COLO668 (cell line): ENCODE measurements at regions not wholly inside any gene's neighbourhood (a gene's known extent, or its start where the extent isn't known, plus 50 kb on each side); places are given as distances from the start of the nearest gene placed in this dataset.
"Not testable (repeated sequence)": the region's sequence is repeated elsewhere in the genome, so short reads cannot be mapped to it uniquely, and the experiment has no call there.

Source experiments
- DNase-seq: peaks from one replicate; lab custom pipeline; 2025; ENCODE audit not compliant: unreplicated experiment; lab: John Stamatoyannopoulos, UW

DNA sequence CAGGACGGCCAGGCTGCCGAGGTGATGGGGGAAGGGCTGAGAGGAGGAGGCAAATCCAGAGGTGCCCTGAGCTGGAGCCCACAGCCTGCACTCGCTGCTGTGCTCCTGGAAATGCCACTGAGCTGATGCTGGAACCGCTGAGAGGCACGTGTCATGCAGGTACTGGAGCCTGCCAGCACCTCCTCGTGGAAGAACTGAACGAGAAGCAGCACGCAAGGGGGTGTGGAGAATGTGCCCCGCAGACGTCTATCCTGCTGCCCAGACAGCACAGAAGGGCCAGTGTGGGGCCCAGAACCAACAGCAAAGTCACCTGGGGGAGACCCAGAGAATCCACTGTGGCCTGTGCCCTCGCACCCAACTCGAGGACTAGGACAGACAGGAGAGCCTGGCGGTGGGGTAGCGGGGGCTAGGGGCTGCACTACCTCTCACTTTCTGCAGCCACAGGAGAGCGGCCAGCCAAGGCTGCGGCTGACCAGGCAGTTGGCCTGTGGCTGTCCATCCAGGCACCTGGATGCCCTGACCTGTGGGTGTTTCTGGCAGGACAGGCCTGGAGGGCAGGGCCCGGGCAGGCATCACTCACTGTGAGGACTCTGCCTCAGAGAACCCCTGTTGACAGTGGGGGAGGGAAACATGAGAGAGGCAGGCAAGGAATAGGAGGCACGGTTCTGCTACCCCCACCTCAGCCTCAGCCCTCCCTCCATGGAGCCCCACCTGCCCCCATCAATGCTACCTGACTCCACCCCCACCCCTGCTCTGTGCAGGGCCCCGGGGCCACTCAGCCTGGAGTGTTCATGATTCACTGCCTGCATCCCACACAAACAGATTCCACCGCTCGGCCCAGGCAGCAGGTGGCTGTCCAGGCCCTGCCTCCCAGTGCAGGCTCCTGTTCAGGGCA, 213.1 kb downstream of the TBC1D2B start:
- no peak for DNase-seq

DNA sequence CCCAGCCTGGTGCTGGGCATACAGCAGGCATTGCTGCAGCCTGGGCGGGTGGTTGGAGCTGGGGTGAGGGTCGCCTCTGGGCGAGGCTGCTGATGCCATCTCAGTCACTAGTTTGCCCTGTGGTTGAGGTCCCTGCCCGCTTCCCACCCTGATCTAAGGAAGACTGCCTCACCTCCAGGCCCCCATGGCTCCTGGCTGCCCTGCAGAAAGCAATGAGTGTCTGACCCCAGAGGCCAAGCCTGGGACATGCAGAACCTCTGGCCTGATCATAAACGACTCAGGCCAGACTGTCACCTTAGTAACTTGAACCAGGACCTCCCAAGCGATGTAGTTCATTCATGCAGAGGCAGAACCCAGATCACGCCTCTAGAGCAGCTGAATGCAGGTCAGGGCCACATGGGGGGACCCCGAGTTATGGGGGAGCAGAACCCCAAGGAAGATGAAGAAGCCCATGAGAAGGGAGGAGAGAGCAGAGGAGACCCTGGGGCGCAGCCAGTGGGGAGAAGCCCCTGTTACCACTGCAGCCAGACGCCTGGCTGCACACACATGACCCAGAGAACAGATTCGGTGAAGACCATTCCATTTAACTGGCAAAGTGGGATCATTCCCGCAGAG, 213.9 kb downstream of the TBC1D2B start:
- DNase-seq = no peak

DNA sequence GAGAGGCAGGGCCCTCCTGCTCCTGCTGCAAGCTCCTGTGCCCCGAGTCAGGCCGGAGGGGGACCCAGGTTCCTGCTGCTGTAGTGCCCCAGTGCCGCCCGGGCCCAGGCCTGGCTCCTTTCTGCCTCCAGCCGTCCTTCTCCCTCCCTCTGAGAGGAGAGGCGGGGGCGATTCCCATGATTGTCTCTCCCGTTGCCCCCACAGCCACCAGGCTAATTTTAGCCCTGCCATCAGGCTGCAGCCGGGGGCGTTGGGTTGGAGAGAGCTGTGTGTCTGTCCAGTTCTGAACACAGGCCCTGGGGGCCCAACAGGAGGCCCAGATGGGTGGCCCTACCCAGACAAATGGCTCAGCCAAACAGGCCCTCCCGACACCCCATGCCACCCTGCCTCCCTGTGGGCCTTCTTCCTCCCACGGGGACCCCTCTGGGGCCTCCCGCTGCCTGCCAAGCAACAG, 214.8 kb downstream of the TBC1D2B start:
- no peak for DNase-seq

DNA sequence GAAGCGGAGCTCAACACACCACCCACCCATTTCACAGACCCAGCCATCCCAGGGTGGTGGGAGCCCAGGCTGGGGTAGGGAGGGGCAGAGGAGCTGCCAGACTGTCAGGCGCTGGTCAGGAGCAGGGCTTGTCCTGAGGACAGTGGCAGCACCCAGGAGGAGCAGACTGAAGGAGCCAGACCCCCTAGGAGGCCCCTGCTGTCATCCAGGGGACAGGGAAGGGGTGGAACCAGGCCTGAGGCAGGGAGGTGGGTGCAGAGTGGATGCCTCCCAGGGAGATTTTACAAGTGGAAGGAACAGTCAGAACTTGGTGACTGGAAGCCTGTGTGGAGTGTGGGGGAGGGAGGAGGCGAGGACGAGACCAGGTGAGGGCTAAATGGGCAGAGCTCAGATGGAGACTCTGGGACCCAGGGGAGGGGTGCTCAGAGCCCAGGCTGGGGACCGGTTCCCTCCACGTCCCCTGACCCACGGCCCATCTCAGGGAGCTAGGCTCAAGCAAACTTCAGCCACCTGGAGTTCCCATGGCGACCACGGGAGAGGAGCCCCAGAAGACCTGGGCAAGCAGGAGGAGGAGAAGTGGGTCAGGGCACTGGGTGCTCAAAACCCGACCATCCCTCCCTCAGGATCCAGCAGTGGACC, 215.4 kb downstream of the TBC1D2B start:
- not testable (repeated sequence) for DNase-seq

DNA sequence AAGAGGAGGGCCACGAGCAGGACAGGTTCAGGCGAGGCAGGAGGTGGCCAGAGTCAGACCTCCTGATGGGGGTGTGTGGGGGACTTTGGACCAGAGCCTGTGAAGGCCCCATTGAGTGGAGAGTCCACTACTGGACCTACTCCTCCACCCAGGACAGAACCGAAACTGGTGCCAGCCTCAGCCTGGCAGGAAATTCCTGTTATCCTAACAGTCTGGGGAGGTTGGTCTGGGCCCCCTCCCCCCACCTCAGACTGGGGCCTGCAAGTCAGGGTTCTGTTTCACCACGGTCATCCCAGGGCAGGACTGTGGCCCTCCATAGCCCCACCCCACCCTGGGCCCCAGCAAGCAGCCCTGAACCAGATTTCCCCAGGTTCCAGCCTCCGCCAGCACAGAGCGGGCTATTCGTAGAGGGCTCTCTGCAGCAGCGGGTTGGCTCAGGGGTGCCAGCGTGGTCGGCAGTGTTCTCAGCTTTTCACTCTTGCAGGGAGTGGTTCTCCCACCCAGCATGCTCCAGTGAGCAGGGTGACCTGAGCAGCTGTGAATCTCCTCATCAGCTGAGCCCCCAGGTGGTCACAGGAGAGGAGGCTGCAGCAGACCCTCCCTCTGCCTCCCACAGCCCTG, 217.3 kb downstream of the TBC1D2B start:
- no peak for DNase-seq

DNA sequence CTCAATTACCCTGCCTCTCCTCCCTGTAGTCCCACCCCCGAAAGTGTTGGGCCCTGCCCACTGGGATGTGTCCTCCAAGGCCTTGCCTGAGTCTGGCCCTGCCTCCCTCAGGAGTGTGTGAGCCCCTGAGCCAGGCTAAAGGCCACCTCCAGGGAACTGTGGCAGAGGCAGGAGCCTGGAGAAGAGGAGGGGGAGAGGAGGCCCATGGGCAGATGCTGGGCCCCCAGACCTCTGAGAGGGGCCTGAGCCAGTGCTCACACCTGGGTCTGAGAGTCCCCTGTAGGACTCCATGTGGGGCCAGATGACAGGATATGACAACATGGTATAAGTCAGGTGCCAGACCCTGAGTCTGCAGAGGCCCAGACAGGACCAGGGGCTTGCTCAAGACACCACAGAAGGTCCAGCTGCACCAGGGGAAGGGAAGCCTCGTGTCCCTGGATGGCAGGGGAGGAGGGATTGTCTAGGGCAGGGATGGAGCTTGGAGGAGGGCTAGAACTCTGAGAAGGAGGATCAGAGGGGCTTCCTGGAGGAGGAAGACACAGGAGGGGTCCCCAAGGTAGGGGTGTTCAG, 217.9 kb downstream of the TBC1D2B start:
- DNase-seq = no peak

DNA sequence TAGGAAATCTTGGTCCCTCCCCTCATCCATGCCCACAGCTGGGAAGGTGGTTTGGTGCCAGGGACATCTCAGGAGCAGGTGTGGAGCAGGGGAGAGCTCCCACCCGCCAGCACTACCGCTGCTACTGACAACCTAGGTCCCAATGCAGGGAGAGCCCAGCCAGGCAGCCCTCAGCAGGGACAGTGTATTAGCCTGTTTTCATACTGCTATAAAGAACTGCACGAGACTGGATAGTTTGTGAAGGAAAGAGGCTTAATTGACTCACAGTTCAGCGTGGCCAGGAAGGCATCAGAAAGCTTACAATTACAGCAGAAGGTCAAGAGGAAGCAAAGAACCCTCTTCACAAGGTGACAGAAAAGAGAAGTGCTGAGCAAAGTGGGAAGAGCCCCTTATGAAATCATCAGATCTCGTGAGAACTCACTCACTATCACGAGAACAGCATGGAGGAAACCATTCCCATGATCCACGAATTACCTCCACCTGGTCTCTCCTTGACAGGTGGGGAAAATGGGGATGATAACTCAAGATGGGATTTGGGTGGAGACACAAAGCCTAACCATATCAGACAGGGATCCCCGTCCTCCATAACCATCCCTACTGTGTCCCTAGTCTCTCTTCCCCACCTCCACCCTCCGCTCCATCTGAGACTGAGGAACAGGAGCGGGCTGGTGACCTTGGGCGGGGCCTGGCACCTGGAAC, 218.6 kb downstream of the TBC1D2B start:
- DNase-seq = no peak

DNA sequence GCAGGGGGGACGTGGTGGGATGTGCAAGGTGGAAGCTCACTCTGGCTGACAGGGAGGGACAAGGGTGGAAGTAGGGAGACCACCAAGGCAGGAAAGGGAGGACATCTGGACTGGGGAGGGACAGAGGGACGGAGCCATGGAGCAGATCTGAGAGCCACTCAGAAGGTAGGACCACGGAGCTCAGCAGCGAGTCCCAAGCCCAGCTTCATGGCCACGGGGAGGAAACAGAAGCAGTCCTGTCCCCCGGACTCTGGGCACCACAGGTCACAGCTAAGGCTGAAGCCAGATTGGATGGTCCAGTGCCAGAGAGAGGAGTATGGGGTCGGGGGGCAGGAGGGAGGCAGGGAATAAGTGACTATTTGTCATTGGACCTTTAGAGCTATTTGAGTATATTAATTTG, 220.1 kb downstream of the TBC1D2B start:
- no peak for DNase-seq

DNA sequence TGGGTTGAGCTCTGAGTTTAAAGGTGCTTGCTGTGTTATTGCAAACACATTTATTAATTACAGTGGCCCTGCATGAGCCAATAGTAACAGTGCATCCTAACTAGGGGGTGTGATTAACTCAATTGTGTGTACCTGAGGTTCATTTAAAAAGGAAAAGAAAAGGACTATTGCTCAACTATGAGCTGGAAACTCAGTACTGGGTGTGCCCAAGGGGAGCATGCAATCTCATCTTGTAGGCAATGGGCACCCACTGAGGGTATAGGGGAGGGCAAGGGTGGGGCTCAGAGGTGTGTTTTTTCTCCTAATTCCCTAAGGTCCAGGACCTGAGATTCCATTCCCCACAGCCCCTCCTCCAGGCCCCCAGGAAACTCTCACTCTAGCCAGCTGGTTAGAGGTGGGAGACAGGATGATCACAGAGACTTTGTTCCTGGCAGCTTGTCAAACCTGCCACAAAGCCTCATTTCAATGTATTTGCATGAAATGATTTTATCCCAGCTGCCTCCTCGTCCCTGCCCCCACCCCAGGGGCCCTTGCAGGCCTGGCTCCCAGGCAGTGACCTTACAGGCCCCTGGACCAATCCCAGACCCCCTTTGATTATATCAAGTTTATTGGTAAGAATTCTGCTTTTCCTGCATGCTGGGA, 220.7 kb downstream of the TBC1D2B start:
- no peak for DNase-seq

DNA sequence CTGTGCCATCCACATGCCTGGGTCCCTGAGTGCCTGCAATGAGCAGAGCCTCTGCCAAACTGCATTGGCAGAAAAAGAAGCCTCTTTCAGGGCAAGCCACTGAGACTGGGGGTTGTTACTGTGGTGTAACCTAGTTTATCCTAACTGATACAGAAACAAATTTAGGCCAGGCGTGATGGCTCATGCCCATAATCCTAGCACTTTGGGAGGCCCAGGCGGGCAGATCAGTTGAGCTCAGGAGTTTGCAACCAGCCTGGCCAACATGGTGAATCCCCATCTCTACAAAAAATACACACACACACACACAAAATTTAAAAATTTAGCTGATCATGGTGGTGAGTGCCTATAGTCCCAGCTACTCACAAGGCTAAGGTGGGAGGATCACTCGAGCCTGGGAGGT, 221.6 kb downstream of the TBC1D2B start:
- no peak for DNase-seq

DNA sequence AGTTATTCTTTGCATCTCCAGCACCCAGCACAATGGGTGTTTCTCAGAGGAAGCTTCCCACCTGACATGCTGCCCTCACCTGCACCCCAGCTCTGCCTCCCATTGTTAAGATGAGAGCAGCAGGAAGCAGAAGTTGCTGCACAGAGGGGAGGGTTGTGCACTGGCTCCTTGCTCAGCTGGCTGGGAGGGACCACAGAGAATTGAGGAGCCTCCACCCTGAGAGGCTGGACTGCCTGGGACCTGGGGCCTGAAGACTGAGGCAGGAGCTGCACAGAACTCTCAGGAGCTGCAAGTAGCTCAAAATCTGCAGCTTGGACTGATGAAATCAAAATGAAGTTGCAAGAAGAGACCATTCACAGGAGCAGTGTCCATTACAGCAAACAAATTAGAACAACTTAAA, 222.3 kb upstream of the LINGO1 start:
- DNase-seq = no peak

DNA sequence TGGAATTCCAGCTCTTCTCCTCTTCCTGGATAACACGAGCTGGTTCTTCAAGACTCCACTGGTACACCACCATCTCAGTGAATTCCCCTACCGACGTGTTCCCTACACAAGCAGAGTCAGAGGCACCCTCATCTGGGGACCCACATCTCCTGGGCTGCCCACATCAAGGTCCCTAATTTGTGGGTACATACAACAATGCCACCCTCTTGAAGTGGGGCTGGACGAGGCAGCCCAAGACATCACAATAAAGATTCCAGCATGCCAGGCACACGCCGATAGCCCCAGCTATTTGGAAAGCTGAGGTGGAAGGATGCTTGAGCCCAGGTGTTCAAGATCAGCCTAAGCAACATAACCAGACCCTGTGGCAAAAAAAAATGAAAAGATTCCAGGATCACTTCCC, 221.2 kb upstream of the LINGO1 start:
- no peak for DNase-seq

DNA sequence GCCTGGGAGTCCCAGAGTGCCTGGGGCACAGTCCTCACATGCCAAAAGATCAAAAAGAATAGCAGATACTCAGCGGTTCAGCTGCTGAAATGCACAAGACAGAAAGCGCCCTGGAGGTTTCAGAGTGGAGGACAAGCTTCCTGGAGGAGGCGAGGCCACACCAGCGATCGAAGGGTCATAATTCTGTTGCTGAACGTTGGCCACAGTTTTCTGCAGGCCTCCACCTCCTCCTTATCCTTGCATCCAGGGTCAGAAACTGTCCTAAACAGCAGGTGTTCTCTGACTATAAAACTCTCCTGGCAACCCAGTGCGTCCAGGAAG, 220.3 kb upstream of the LINGO1 start:
- no peak for DNase-seq

DNA sequence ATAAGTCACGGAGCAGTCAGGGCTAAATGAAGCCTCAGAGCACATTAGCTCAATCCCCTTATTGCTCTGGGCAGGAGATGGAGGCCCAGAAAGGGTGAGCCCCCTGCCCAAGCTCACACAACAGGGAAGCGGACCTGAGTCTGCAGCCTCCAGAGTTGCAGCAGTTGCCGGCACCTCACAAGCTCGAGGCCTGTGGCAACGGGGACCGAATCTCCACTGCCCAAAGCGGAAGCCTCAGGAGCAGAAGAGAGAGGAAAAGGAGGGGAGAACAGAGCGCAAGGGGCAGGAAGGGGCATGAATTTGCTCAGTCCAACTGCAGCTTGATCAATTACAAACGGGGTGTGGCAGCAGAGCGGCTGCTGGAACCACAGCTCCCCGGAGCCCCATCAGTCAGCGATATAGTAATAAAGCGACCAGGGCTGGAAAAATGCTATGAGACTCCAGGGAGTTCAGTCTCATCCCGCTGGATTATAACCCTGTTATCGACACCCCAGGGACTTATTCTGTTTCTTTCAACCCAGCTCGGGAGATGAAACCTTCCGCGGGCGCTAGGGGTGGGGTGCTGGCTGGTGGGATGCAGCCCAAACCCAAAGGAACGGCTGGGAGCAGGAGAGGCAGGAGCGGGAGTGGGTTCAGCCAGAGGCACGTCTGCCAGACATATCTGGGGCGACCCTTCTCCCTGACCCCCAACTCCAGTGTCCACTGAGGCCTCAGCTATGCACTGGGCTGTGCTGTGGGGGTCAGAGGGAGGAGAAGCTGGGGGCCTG, 219.7 kb upstream of the LINGO1 start:
- DNase-seq = no peak

DNA sequence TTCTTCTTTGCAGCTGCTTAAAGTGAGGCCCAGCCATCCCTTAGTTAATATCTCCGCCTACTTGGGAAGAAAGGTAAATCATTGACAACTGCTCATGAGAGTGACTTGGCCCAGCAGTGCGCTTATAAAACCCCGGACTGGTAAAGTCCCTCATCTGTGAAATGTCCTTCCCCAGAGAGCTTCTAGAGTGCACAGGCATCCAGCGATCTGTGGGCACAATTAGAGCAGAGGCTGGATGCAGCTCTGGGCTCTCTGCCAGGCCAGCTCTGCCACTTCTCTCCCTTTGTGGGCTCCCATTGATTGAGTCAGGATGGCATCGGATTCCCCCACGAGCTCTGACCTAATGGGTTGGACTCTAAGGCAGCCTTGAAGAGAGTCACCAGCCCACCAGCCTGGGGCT, 219.0 kb upstream of the LINGO1 start:
- no peak for DNase-seq

DNA sequence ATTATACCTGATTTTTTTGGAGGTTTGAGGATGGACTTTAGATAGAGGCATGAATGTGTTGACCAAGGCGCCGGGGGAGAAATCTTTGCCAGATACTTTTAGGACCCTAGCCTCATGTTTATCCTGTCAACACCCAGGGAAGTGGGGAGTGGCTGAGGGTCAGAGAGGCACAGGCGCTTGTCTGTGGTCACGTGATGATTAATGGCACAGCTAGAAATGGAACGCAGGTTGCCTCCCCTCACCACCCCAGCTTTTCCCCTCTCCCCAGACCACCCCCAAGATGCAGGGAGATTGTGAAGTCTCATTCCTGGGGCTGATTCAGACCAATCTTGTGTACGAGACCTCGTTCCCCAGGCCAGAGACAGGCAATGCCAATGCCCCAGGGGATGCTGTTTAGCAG, 218.4 kb upstream of the LINGO1 start:
- no peak for DNase-seq

DNA sequence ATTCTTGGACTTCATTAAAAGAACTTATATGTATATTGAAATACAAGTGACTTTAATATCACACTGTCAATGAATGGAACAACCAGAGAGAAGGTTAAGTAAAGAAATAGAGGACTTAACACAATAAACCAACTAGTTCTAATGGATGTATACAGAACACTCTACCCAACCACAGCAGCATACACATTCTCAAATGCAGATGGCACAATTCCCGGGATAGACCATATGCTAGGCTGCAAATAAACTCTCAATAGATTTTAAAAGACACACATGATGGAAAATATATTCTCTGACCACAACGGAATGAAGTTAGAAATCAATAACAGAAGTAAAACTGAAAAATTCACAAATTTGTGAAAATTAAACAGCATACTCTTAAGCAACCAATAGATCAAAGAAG, 214.3 kb upstream of the LINGO1 start:
- DNase-seq = no peak

DNA sequence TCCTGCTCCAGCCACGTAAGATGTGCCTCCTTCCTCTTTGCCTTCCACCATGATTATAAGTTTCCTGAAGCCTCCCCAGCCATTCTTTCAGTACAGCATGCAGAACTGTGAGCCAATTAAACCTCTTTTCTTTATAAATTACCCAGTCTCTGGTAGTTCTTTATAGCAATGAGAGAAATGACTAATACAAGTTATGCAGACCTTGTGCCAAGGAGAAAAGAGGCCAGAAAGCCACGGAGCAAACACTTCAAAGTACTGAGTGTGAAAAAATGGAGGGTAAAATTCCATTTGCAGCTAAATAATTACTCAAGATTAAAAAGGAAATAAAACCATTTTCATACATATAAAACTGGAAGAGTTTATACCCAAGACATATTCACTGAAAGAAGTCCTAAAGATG, 213.6 kb upstream of the LINGO1 start:
- DNase-seq = no peak

DNA sequence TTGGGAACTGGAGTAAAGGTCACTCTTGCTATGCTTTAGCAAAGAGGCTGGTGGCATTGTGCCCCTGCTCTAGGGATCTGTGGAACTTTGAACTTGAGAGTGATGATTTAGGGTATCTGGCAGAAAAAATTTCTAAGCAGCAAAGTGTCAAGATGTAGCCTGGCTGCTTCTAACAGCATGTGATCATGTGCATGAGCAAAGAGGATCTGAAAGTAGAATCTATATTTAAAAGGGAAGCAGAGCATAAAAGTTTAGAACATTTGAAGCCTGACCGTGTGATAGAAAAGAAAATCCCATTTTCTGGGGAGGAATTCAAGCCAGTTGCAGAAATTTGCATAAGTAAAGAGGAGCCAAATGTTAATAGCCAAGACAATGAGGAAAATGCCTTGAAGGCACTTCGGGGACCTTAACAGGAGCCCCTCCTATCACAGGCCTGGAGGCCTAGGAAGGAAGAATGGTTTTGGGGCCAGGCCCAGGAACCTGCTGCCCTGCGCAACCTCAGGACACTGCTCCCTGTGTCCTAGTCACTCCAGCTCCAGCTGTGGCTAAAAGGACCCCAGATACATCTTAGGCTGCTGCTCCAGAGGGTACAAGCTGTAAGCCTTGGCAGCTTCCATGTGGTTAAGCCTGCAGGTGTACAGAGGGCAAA, 212.2 kb upstream of the LINGO1 start:
- no peak for DNase-seq
